ENCODE measurements at regions not wholly inside any gene's neighbourhood (a gene's known extent, or its start where the extent isn't known, plus 50 kb on each side); places are given as distances from the start of the nearest gene placed in this dataset.

- TF ChIP-seq CUX1 (IDR thresholded peaks at IDR 0.05; ENCODE audit: insufficient replicate concordance, low read depth, low read length): no peak
- TF ChIP-seq RUNX3 (IDR thresholded peaks at IDR 0.05; ENCODE audit: low read length): no peak
- no peak for TF ChIP-seq EED (IDR thresholded peaks at IDR 0.05; ENCODE audit: low read depth)
Observed at GRCh38 chr2:479031-479430, 191.1 kb upstream of the ALKAL2 start (continued).

GRCh38 chr2:471560-471959 is 183.7 kb upstream of the ALKAL2 start:
- in situ Hi-C loops (cut with MboI) (no loop called here), intact Hi-C loops (cut with micrococcal nuclease; ENCODE audit: unreplicated experiment) (no loop called here)
- Histone ChIP-seq H3K9me3 (replicated peaks; ENCODE audit: control insufficient read depth, insufficient read depth, low read length) (no peaks in the 10 kb centered on the region; the same call in 2 of the 3 replicates), H3K27ac (ENCODE audit: control insufficient read depth, insufficient read depth) (no peak overlapping the region), H3K36me3 (ENCODE audit: control insufficient read depth in 2 of 2, insufficient read depth in 2 of 2, low read length in 1 of 2) (no peaks in the 10 kb centered on the region), H3K27me3 (replicated peaks in 1 of 2; ENCODE audit: control insufficient read depth in 2 of 2, insufficient read depth in 2 of 2, low read length in 1 of 2) (no peaks in the 10 kb centered on the region), H3K4me3 (no peak overlapping the region), H3K4me1 (ENCODE audit: control insufficient read depth, insufficient read depth, low read length) (no peaks in the 10 kb centered on the region), H3K9ac (ENCODE audit: control insufficient read depth, insufficient read depth, low read length) (no peak overlapping the region), H3K79me2 (ENCODE audit: control insufficient read depth, insufficient read depth, low read length) (no peaks in the 10 kb centered on the region), H3K4me2 (ENCODE audit: control insufficient read depth, insufficient read depth) (no peak overlapping the region), H4K20me1 (ENCODE audit: control insufficient read depth, insufficient read depth) (no peaks in the 10 kb centered on the region), H2AFZ (ENCODE audit: control insufficient read depth, low read depth, low read length) (no peak overlapping the region)
- DNase-seq (ENCODE audit: low read depth, low spot score) (no peak), FAIRE-seq (no peak), ATAC-seq (no peak)
- SMC1A ChIA-PET (ENCODE audit: uncharacterized antibody, unreplicated experiment): no interaction called here
- RAD21 ChIA-PET (ENCODE audit: unreplicated experiment): no interaction called here
- POLR2A ChIA-PET: no interaction called here
- BruUV-seq (replicated peaks): no TSS peak
- CTCF ChIA-PET: no interaction called here
- 39% methylated on average over 8 of the region's 8 CpGs for WGBS (ENCODE audit: insufficient coverage, insufficient replicate concordance, low lambda C conversion rate, missing lambda C conversion rate)
- TF ChIP-seq RB1 (IDR thresholded peaks at IDR 0.05; ENCODE audit: borderline replicate concordance) (no peak), E2F8 (IDR thresholded peaks at IDR 0.05; ENCODE audit: low read depth, partially characterized antibody) (no peak), GABPA (IDR thresholded peaks at IDR 0.05; ENCODE audit: low read depth) (no peak), WRNIP1 (IDR thresholded peaks at IDR 0.05; ENCODE audit: borderline replicate concordance, low read depth, low read length) (no peak), JUND (IDR thresholded peaks at IDR 0.05; ENCODE audit: low read depth, low read length) (no peak), IKZF1 (conservative IDR thresholded peaks at IDR 0.05) (no peak), CREM (IDR thresholded peaks at IDR 0.05; ENCODE audit: low read depth) (no peak), ZBTB40 (IDR thresholded peaks at IDR 0.05; ENCODE audit: borderline replicate concordance) (no peak)

All from GM12878 (cell line).